ENCODE measurements at regions not wholly inside any gene's neighbourhood (a gene's known extent, or its start where the extent isn't known, plus 50 kb on each side); places are given as distances from the start of the nearest gene placed in this dataset.

DNA sequence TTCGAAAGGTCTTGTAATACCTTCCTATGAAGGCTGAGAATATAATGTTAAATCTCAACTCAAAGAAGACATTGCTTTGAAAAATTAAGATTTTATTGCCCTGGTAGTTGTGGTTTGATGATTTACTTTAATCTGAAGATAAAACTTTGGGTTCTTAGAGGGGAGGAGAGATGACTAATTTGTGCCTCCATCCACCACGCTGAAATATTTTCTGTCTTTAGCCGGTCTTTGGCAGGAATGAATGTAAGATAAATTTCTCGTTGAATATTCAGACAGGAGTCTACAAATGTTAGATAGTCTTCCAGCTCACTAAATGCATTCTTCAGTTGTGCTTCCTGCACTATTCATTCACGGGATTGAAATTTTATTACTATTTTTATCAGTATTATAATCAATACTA lies 844.3 kb upstream of the NR2F2 start (continued):
- TF ChIP-seq ZNF446 (CRISPR knock-in tag; IDR thresholded peaks at IDR 0.05) (no peak), GPN1 (CRISPR knock-in tag; IDR thresholded peaks at IDR 0.05; ENCODE audit: borderline replicate concordance) (no peak), FIP1L1 (IDR thresholded peaks at IDR 0.05; ENCODE audit: borderline replicate concordance, insufficient read depth, low read depth, low read length) (no peak), ZNF331 (CRISPR knock-in tag; IDR thresholded peaks at IDR 0.05) (no peak), ZNF572 (CRISPR knock-in tag; IDR thresholded peaks at IDR 0.05) (no peak), HNF4A (CRISPR knock-in tag; IDR thresholded peaks at IDR 0.05) (no peak), ZKSCAN8 (CRISPR knock-in tag; IDR thresholded peaks at IDR 0.05; ENCODE audit: borderline replicate concordance) (no peak), ZNF382 (CRISPR knock-in tag; IDR thresholded peaks at IDR 0.05; ENCODE audit: borderline replicate concordance) (no peak)
- TF ChIP-seq, protein P1, sequence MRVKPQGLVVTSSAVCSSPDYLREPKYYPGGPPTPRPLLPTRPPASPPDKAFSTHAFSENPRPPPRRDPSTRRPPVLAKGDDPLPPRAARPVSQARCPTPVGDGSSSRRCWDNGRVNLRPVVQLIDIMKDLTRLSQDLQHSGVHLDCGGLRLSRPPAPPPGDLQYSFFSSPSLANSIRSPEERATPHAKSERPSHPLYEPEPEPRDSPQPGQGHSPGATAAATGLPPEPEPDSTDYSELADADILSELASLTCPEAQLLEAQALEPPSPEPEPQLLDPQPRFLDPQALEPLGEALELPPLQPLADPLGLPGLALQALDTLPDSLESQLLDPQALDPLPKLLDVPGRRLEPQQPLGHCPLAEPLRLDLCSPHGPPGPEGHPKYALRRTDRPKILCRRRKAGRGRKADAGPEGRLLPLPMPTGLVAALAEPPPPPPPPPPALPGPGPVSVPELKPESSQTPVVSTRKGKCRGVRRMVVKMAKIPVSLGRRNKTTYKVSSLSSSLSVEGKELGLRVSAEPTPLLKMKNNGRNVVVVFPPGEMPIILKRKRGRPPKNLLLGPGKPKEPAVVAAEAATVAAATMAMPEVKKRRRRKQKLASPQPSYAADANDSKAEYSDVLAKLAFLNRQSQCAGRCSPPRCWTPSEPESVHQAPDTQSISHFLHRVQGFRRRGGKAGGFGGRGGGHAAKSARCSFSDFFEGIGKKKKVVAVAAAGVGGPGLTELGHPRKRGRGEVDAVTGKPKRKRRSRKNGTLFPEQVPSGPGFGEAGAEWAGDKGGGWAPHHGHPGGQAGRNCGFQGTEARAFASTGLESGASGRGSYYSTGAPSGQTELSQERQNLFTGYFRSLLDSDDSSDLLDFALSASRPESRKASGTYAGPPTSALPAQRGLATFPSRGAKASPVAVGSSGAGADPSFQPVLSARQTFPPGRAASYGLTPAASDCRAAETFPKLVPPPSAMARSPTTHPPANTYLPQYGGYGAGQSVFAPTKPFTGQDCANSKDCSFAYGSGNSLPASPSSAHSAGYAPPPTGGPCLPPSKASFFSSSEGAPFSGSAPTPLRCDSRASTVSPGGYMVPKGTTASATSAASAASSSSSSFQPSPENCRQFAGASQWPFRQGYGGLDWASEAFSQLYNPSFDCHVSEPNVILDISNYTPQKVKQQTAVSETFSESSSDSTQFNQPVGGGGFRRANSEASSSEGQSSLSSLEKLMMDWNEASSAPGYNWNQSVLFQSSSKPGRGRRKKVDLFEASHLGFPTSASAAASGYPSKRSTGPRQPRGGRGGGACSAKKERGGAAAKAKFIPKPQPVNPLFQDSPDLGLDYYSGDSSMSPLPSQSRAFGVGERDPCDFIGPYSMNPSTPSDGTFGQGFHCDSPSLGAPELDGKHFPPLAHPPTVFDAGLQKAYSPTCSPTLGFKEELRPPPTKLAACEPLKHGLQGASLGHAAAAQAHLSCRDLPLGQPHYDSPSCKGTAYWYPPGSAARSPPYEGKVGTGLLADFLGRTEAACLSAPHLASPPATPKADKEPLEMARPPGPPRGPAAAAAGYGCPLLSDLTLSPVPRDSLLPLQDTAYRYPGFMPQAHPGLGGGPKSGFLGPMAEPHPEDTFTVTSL (CRISPR knock-in tag; IDR thresholded peaks at IDR 0.05; ENCODE audit: borderline replicate concordance) = no peak
- TF ChIP-seq, protein P2, sequence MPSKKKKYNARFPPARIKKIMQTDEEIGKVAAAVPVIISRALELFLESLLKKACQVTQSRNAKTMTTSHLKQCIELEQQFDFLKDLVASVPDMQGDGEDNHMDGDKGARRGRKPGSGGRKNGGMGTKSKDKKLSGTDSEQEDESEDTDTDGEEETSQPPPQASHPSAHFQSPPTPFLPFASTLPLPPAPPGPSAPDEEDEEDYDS (CRISPR knock-in tag; IDR thresholded peaks at IDR 0.05) = no peak
